ENCODE measurements at regions not wholly inside any gene's neighbourhood (a gene's known extent, or its start where the extent isn't known, plus 50 kb on each side); places are given as distances from the start of the nearest gene placed in this dataset.

GRCh38 chr13:106048386-106048785, 487.1 kb downstream of the EFNB2 start:
- TF ChIP-seq CEBPB (IDR thresholded peaks at IDR 0.05), result no peak
- TF ChIP-seq TAF1 (IDR thresholded peaks at IDR 0.05; ENCODE audit: low read depth), result no peak

- TF ChIP-seq MAX (IDR thresholded peaks at IDR 0.05), result no peak
- no peak for TF ChIP-seq EP300 (IDR thresholded peaks at IDR 0.05; ENCODE audit: borderline replicate concordance)
- TF ChIP-seq USF1 (IDR thresholded peaks at IDR 0.05), result no peak
- no peak for TF ChIP-seq CEBPB (IDR thresholded peaks at IDR 0.05)
- no peak for TF ChIP-seq REST (IDR thresholded peaks at IDR 0.05; ENCODE audit: low read depth)
- TF ChIP-seq EGR1 (IDR thresholded peaks at IDR 0.05), result no peak
- TF ChIP-seq TEAD4 (IDR thresholded peaks at IDR 0.05), result no peak
- no peak for TF ChIP-seq YY1 (IDR thresholded peaks at IDR 0.05; ENCODE audit: low read depth)
- no peak for TF ChIP-seq FOXM1 (IDR thresholded peaks at IDR 0.05; ENCODE audit: borderline replicate concordance, low read depth)
- TF ChIP-seq CREB1 (IDR thresholded peaks at IDR 0.05; ENCODE audit: low read depth), result no peak
- no peak for TF ChIP-seq TAF1 (IDR thresholded peaks at IDR 0.05; ENCODE audit: low read depth)
Observed at GRCh38 chr13:106047859-106048258, 487.6 kb downstream of the EFNB2 start.

- TF ChIP-seq USF1 (IDR thresholded peaks at IDR 0.05) (no peak), CEBPB (IDR thresholded peaks at IDR 0.05) (no peak), REST (IDR thresholded peaks at IDR 0.05; ENCODE audit: low read depth) (no peak), EGR1 (IDR thresholded peaks at IDR 0.05) (no peak), NFIC (IDR thresholded peaks at IDR 0.05) (no peak), TCF12 (IDR thresholded peaks at IDR 0.05; ENCODE audit: low read depth) (no peak), YY1 (IDR thresholded peaks at IDR 0.05; ENCODE audit: low read depth) (no peak), TAF1 (IDR thresholded peaks at IDR 0.05; ENCODE audit: low read depth) (no peak), TEAD4 (IDR thresholded peaks at IDR 0.05) (no peak), FOXM1 (IDR thresholded peaks at IDR 0.05; ENCODE audit: borderline replicate concordance, low read depth) (no peak), ZBTB7A (IDR thresholded peaks at IDR 0.05; ENCODE audit: low read depth) (no peak), EP300 (IDR thresholded peaks at IDR 0.05; ENCODE audit: borderline replicate concordance) (no peak), RAD21 (IDR thresholded peaks at IDR 0.05; ENCODE audit: low read depth) (no peak), CREB1 (IDR thresholded peaks at IDR 0.05; ENCODE audit: low read depth) (no peak), MAX (IDR thresholded peaks at IDR 0.05) (no peak)
Observed at GRCh38 chr13:106042996-106043581, 492.4 kb downstream of the EFNB2 start.

- TF ChIP-seq FOXM1 (IDR thresholded peaks at IDR 0.05; ENCODE audit: borderline replicate concordance, low read depth) (no peak), USF1 (IDR thresholded peaks at IDR 0.05) (no peak), NFIC (IDR thresholded peaks at IDR 0.05) (no peak), MAX (IDR thresholded peaks at IDR 0.05) (no peak), TCF12 (IDR thresholded peaks at IDR 0.05; ENCODE audit: low read depth) (no peak), RAD21 (IDR thresholded peaks at IDR 0.05; ENCODE audit: low read depth) (no peak), EGR1 (IDR thresholded peaks at IDR 0.05) (no peak), CEBPB (IDR thresholded peaks at IDR 0.05) (no peak), ZBTB7A (IDR thresholded peaks at IDR 0.05; ENCODE audit: low read depth) (no peak), CREB1 (IDR thresholded peaks at IDR 0.05; ENCODE audit: low read depth) (no peak), REST (IDR thresholded peaks at IDR 0.05; ENCODE audit: low read depth) (no peak)
Observed at GRCh38 chr13:106041445-106041844, 494.0 kb downstream of the EFNB2 start.
